Nephron (organoid): ENCODE measurements at regions not wholly inside any gene's neighbourhood (a gene's known extent, or its start where the extent isn't known, plus 50 kb on each side); places are given as distances from the start of the nearest gene placed in this dataset.
A peak's percentile ranks its signal among the peaks of the same experiment; 100 is the strongest.

Source experiments
- H3K27ac Mint-ChIP-seq, 3 experiments: 2 replicates each; pipeline ENCODE4 v1.8.0; 2020; ENCODE audit warnings: mixed read lengths in 3 of 3, mild to moderate bottlenecking in 2 of 3, moderate library complexity in 1 of 3
- H3K27me3 Mint-ChIP-seq: 2 replicates; pipeline ENCODE4 v1.8.0; 2021; ENCODE audit warnings: low read depth, mild to moderate bottlenecking, moderate library complexity, mixed read lengths
- H3K36me3 Mint-ChIP-seq: 2 replicates; pipeline ENCODE4 v1.8.0; 2020; ENCODE audit warnings: low read depth, mixed read lengths
- H3K4me1 Mint-ChIP-seq: 2 replicates; pipeline ENCODE4 v1.8.0; 2020; ENCODE audit warnings: mixed read lengths
- H3K4me3 Mint-ChIP-seq, 3 experiments: 2 replicates each; pipeline ENCODE4 v1.8.0; 2020; ENCODE audit warnings: mild to moderate bottlenecking in 3 of 3, mixed read lengths in 3 of 3, moderate library complexity in 2 of 3
- H3K9me3 Mint-ChIP-seq: 2 replicates; pipeline ENCODE4 v1.8.0; 2020; ENCODE audit warnings: mixed read lengths
- TF ChIP-seq, protein P1 (sequence below), 3 experiments: fragments of 200-600 bp; sonication (generic); IDR thresholded peaks; one replicate each; pipeline ENCODE4 v1.5.0; 2021; ENCODE audit warnings: antibody characterized with exemption in 3 of 3; ENCODE audit not compliant: unreplicated experiment in 3 of 3

DNA sequence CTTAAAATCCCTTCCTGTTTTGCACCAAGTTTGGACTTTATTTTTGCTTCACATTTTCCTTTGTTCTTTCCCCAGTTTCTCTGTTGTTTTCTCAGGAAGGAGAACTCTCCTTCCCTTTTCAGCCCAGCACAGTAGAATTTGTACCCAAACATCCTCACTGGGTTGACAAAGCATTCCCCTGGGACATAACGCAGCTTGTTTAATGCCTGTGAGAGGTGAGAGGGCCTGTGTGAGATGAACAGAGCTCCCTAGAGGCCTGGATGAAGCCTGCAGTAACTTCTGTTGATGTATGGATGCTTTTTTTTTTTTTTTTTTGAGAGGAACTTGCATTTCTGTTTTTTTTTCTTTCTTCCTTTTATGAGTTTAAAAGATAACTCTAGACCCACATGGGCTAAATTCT, 104.9 kb upstream of the SLC22A23 start:
- peak overlapping the region; percentile 66 to 96 (median 94) for H3K27ac Mint-ChIP-seq
- H3K4me1 Mint-ChIP-seq: peaks cover 44% of the 10 kb centered on the region
- no peaks in the 10 kb centered on the region for H3K36me3 Mint-ChIP-seq
- peaks cover 5% of the 10 kb centered on the region for H3K9me3 Mint-ChIP-seq
- H3K4me3 Mint-ChIP-seq: no peak overlapping the region
- H3K27me3 Mint-ChIP-seq: peaks cover 18% of the 10 kb centered on the region
- TF ChIP-seq, protein P1, sequence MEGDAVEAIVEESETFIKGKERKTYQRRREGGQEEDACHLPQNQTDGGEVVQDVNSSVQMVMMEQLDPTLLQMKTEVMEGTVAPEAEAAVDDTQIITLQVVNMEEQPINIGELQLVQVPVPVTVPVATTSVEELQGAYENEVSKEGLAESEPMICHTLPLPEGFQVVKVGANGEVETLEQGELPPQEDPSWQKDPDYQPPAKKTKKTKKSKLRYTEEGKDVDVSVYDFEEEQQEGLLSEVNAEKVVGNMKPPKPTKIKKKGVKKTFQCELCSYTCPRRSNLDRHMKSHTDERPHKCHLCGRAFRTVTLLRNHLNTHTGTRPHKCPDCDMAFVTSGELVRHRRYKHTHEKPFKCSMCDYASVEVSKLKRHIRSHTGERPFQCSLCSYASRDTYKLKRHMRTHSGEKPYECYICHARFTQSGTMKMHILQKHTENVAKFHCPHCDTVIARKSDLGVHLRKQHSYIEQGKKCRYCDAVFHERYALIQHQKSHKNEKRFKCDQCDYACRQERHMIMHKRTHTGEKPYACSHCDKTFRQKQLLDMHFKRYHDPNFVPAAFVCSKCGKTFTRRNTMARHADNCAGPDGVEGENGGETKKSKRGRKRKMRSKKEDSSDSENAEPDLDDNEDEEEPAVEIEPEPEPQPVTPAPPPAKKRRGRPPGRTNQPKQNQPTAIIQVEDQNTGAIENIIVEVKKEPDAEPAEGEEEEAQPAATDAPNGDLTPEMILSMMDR (IDR thresholded peaks at IDR 0.05; ENCODE audit: unreplicated experiment in 3 of 3): peak in 2 of 3 experiments; percentile 11 to 28

DNA sequence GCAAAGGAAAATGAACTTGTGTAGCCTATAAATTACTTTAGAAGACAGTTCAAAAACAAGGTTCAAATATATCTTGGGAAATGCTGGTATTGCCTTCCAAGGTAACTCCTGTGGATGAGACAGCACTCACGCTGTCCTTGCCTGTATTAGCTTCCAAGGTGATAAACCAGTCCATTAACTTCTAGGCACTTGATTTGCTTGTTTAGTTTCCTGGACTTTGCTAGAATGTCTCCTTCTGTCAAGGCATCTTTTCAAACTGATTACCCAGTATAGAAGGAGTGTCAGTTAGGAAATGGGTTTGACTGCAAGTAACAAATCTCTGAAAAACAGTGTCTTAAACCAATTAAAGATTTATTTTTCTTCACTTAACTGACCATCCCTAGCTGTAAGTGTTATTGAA, 103.4 kb upstream of the SLC22A23 start:
- H3K9me3 Mint-ChIP-seq: peaks cover 5% of the 10 kb centered on the region
- peaks cover 47% of the 10 kb centered on the region for H3K4me1 Mint-ChIP-seq
- TF ChIP-seq, protein P1 (IDR thresholded peaks at IDR 0.05; ENCODE audit: unreplicated experiment in 3 of 3): no peak
- H3K4me3 Mint-ChIP-seq: no peak overlapping the region
- H3K27ac Mint-ChIP-seq: no peak overlapping the region
- H3K36me3 Mint-ChIP-seq: no peaks in the 10 kb centered on the region
- peaks cover 15% of the 10 kb centered on the region for H3K27me3 Mint-ChIP-seq

DNA sequence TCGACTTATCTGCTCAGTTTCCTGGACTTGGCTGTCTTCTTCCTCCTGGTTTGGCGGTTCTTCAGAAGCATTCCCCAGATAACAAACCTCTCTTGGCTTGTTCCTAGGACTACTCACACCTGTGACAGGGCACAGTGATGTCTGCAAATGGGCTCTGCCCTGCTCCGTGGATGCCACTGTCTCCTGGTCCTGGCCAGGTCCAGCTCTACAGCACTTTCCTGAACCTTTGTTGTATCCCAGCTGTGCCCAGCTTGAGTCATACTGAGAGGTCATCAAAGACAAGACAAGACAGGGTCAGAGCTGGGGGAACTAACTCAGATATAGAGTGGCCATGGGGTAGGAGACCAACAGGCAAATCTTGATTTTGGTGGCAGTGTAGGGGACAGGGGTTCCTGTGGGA, 102.7 kb upstream of the SLC22A23 start:
- Mint-ChIP-seq H3K27me3 (peaks cover 9% of the 10 kb centered on the region), H3K9me3 (peaks cover 3% of the 10 kb centered on the region), H3K36me3 (no peaks in the 10 kb centered on the region), H3K27ac (no peak overlapping the region), H3K4me3 (no peak overlapping the region), H3K4me1 (peaks cover 47% of the 10 kb centered on the region)
- TF ChIP-seq, protein P1 (IDR thresholded peaks at IDR 0.05; ENCODE audit: unreplicated experiment in 3 of 3): no peak

DNA sequence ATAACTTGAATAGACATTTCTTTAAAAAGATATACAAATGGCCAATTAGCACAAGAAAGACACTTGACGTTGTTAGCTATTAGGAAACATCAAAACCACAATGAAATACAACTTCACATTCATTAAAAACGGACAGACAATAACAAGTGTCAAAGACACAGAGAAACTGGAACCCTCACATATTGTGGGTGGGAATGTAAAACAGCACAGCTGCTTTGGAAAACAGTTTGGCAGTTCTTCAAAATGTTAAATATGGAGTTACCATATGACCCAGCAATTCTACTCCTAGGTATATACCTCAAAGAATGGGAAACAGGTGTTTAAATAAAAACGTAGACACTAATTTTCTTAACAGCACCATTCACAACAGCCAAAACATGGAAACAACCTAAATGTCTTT, 100.5 kb upstream of the SLC22A23 start:
- no peak overlapping the region for H3K4me3 Mint-ChIP-seq
- TF ChIP-seq, protein P1 (IDR thresholded peaks at IDR 0.05; ENCODE audit: unreplicated experiment in 3 of 3): no peak
- peaks cover 8% of the 10 kb centered on the region for H3K27me3 Mint-ChIP-seq
- H3K36me3 Mint-ChIP-seq: peaks cover 5% of the 10 kb centered on the region
- peaks cover 47% of the 10 kb centered on the region for H3K4me1 Mint-ChIP-seq
- peaks cover 12% of the 10 kb centered on the region for H3K9me3 Mint-ChIP-seq
- H3K27ac Mint-ChIP-seq: no peak overlapping the region

DNA sequence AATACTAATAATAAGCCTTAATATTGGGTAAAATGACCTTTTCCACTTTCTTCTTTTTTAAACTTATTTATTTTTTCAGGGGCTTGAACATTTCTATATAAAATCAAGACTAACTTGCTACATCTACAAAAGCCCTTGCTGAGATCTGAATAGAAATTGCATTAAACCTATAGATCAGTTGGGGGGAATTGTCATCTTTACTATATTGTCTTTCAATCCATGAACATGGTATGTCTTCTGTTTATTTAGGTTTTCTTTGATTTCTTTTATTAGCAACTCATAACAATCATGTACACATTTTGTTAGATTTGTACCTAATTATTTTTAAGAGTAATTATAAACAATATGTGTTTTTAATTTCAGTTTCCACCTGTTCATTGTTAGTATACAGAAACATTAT, 96.4 kb upstream of the SLC22A23 start:
- Mint-ChIP-seq H3K4me1 (peaks cover 16% of the 10 kb centered on the region), H3K27me3 (peaks cover 11% of the 10 kb centered on the region), H3K36me3 (peaks cover 5% of the 10 kb centered on the region), H3K27ac (no peak overlapping the region), H3K4me3 (no peak overlapping the region), H3K9me3 (peaks cover 33% of the 10 kb centered on the region)
- TF ChIP-seq, protein P1 (IDR thresholded peaks at IDR 0.05; ENCODE audit: unreplicated experiment in 3 of 3): no peak

DNA sequence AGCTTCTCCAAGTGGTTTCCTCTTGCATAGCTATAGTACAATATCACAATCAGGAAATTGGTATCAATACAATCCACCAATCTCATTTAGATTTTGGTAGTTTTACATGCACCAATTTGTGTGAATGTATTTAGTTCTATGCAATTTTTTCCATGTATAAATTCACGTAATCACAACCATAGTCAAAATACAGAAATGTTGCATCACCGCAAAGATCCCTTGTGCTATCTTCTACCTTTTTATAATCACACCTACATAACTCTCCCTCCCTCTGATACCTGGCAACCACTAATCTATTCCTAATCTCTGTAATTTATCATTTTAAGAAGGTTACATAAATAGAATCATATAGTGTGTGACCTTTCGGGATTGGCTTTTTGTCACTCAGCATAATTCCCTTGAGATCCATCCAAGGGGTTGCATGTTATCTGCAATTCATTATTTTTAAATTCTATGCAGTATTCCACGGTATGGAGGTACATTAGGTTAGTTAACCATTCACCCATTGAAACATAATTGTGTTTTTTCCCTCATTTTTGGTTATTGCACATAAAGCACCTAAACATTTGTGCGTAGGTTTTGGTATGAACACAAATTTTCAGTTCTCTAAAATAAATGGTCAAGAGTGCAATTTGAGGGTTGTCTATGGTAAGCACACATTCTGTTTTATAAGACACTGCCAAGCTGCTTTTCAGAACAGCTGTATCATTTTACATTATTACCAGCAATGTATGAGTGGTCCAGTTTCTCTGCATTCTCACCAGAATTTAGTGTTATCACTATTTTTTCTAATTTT, 95.1 kb upstream of the SLC22A23 start:
- peaks cover 5% of the 10 kb centered on the region for H3K4me1 Mint-ChIP-seq
- no peak overlapping the region for H3K27ac Mint-ChIP-seq
- TF ChIP-seq, protein P1 (IDR thresholded peaks at IDR 0.05; ENCODE audit: unreplicated experiment in 3 of 3): no peak
- peaks cover 33% of the 10 kb centered on the region for H3K9me3 Mint-ChIP-seq
- H3K4me3 Mint-ChIP-seq: no peak overlapping the region
- H3K27me3 Mint-ChIP-seq: peaks cover 6% of the 10 kb centered on the region
- H3K36me3 Mint-ChIP-seq: peaks cover 8% of the 10 kb centered on the region
